Erythroblast (primary cell): ENCODE measurements at regions not wholly inside any gene's neighbourhood (a gene's known extent, or its start where the extent isn't known, plus 50 kb on each side); places are given as distances from the start of the nearest gene placed in this dataset.

Experiments used
- GATA1 ChIP-seq: IDR thresholded peaks from 2 replicates; pipeline ENCODE4 v1.6.1; 2011; ENCODE audit warnings: low read depth, mild to moderate bottlenecking, control low read depth, low read length, moderate library complexity
- POLR2A ChIP-seq: IDR thresholded peaks from 2 replicates; pipeline ENCODE4 v1.6.1; 2011; ENCODE audit warnings: mild to moderate bottlenecking, low read length

- TF ChIP-seq POLR2A (no peak), GATA1 (no peak)
These were observed 69.2 kb upstream of the PIK3CG start for GRCh38 chr7:106795877-106796231.
